ENCODE measurements at regions not wholly inside any gene's neighbourhood (a gene's known extent, or its start where the extent isn't known, plus 50 kb on each side); places are given as distances from the start of the nearest gene placed in this dataset.

DNA sequence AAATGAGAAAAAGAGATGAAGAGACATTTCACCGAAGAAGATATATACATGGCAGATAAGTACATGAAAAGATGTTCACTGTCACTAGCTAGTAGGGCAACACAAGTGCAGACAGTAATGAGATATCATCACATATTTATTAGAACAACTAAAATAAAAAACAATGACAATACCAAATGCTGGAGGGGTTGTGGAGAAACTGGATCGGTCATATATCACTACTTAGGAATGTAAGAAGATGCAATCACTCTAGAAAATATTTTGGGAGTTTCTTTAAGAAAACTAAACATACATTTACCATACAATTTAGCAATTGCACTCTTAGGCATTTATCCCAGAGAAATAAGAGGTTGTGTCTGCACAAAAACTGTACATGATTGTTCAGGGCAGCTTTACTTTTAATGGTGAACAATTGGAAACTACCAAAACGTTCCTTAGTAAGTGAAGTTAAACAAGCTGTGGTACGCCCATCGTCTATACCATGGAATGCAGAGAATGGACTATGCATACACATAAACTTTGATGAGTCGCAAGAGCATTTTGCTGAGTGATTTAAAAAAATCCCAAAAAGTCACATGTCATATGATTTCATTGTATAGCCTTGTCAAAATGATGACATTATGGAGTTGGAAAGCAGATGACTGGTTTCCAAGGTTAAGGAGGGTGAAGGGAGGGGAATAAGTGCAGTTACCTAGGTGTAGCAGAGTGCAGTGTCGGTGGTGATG is 149.0 kb upstream of the UBE3A start:
- peak; percentile 13 for FAIRE-seq
- Histone ChIP-seq H3K27me3 (ENCODE audit: insufficient read depth, low read length) (no peaks in the 10 kb centered on the region), H3K9ac (ENCODE audit: low read length) (no peak overlapping the region), H3K36me3 (ENCODE audit: insufficient read depth, low read length) (no peaks in the 10 kb centered on the region), H3K79me2 (ENCODE audit: insufficient read depth, low read length) (no peaks in the 10 kb centered on the region), H3K27ac (ENCODE audit: low read depth, low read length) (no peak overlapping the region), H3K9me3 (ENCODE audit: insufficient read depth, low read depth, low read length) (no peaks in the 10 kb centered on the region), H3K4me2 (ENCODE audit: low read length) (no peak overlapping the region), H3K4me1 (ENCODE audit: insufficient read depth, low read length) (no peaks in the 10 kb centered on the region), H4K20me1 (ENCODE audit: insufficient read depth, low read length) (no peaks in the 10 kb centered on the region), H3K4me3 (ENCODE audit: insufficient read depth, low read depth, low read length) (no peak overlapping the region), H2AFZ (ENCODE audit: low read depth, low read length) (no peak overlapping the region)
- no peak for TF ChIP-seq CTCF (IDR thresholded peaks at IDR 0.05; ENCODE audit: insufficient read depth, low read depth, low read length)
- TF ChIP-seq EZH2 (IDR thresholded peaks at IDR 0.05; ENCODE audit: insufficient read depth, low read length) = no peak
- Mint-ChIP-seq H3K4me1 (ENCODE audit: low read depth, unreplicated experiment) (peaks cover 8% of the 10 kb centered on the region), H3K27ac (ENCODE audit: unreplicated experiment) (peak overlapping the region; percentile 75), H3K9me3 (ENCODE audit: unreplicated experiment) (peaks cover 10% of the 10 kb centered on the region), H3K4me3 (ENCODE audit: unreplicated experiment) (no peak overlapping the region), H3K27me3 (ENCODE audit: low read depth, unreplicated experiment) (no peaks in the 10 kb centered on the region), H3K36me3 (ENCODE audit: low read depth, unreplicated experiment) (no peaks in the 10 kb centered on the region)
- DNase-seq (ENCODE audit: low read depth) = no peak

DNA sequence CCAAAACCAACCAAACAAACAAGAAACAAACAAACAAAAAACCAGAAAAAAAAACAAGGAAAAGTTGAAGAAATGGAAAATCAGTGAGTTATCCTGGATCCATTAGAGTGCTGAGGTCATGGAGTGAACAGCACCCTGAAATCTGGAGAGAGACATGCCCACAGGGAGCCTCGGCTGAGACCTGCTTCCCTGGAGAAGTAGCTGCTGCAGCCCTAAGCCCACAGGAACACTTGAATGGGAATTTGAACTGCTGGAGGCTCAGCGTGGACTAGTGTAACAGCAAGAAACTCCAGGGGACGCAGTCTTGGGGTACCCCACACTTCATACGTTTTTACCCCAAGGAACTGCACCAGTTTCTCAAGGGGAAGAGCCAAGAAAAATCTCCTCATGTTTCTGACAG is 144.1 kb upstream of the UBE3A start:
- no peaks in the 10 kb centered on the region for H3K9me3 ChIP-seq (ENCODE audit: insufficient read depth, low read depth, low read length)
- no peaks in the 10 kb centered on the region for H4K20me1 ChIP-seq (ENCODE audit: insufficient read depth, low read length)
- no peak overlapping the region for H2AFZ ChIP-seq (ENCODE audit: low read depth, low read length)
- FAIRE-seq = no peak
- Mint-ChIP-seq H3K4me1 (ENCODE audit: low read depth, unreplicated experiment) (peaks cover 6% of the 10 kb centered on the region), H3K4me3 (ENCODE audit: unreplicated experiment) (no peak overlapping the region), H3K27me3 (ENCODE audit: low read depth, unreplicated experiment) (peaks cover 4% of the 10 kb centered on the region), H3K27ac (ENCODE audit: unreplicated experiment) (no peak overlapping the region), H3K36me3 (ENCODE audit: low read depth, unreplicated experiment) (no peaks in the 10 kb centered on the region), H3K9me3 (ENCODE audit: unreplicated experiment) (no peaks in the 10 kb centered on the region)
- H3K27ac ChIP-seq (ENCODE audit: low read depth, low read length) = no peak overlapping the region
- TF ChIP-seq CTCF (IDR thresholded peaks at IDR 0.05; ENCODE audit: insufficient read depth, low read depth, low read length) (no peak), EZH2 (IDR thresholded peaks at IDR 0.05; ENCODE audit: insufficient read depth, low read length) (no peak)
- H3K27me3 ChIP-seq (ENCODE audit: insufficient read depth, low read length) = no peaks in the 10 kb centered on the region
- no peak overlapping the region for H3K4me3 ChIP-seq (ENCODE audit: insufficient read depth, low read depth, low read length)
- H3K4me2 ChIP-seq (ENCODE audit: low read length) = no peak overlapping the region
- H3K36me3 ChIP-seq (ENCODE audit: insufficient read depth, low read length) = no peaks in the 10 kb centered on the region
- DNase-seq (ENCODE audit: low read depth) = no peak
- no peak overlapping the region for H3K9ac ChIP-seq (ENCODE audit: low read length)
- H3K79me2 ChIP-seq (ENCODE audit: insufficient read depth, low read length) = no peaks in the 10 kb centered on the region
- H3K4me1 ChIP-seq (ENCODE audit: insufficient read depth, low read length) = no peaks in the 10 kb centered on the region

DNA sequence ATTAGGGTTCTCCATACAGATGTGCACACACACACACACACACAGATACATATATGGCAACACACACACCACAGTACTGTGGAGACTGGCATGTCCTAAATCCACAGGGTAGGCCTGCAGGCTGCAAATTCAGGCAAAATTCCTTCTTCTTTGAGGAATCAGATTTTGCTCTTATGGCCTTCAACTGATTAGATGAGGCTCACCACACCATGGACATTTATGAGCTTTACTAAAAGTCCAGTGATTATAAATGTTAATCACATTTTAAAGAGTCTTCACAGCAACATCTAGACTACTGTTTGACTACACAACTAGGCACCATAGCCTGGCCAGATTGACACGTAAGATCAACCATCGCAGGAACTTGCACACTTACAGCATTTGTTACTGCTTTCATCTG is 140.3 kb upstream of the UBE3A start:
- H3K4me3 ChIP-seq (ENCODE audit: insufficient read depth, low read depth, low read length) = no peak overlapping the region
- FAIRE-seq (no peak), DNase-seq (ENCODE audit: low read depth) (no peak)
- no peak overlapping the region for H3K27ac Mint-ChIP-seq (ENCODE audit: unreplicated experiment)
- no peak overlapping the region for H3K27ac ChIP-seq (ENCODE audit: low read depth, low read length)
- H3K36me3 Mint-ChIP-seq (ENCODE audit: low read depth, unreplicated experiment) = no peaks in the 10 kb centered on the region
- peaks cover 4% of the 10 kb centered on the region for H3K27me3 Mint-ChIP-seq (ENCODE audit: low read depth, unreplicated experiment)
- H3K9ac ChIP-seq (ENCODE audit: low read length) = no peak overlapping the region
- H4K20me1 ChIP-seq (ENCODE audit: insufficient read depth, low read length) = no peaks in the 10 kb centered on the region
- H3K4me2 ChIP-seq (ENCODE audit: low read length) = no peak overlapping the region
- TF ChIP-seq CTCF (IDR thresholded peaks at IDR 0.05; ENCODE audit: insufficient read depth, low read depth, low read length) (no peak), EZH2 (IDR thresholded peaks at IDR 0.05; ENCODE audit: insufficient read depth, low read length) (no peak)
- no peaks in the 10 kb centered on the region for H3K79me2 ChIP-seq (ENCODE audit: insufficient read depth, low read length)
- H3K4me1 ChIP-seq (ENCODE audit: insufficient read depth, low read length) = no peaks in the 10 kb centered on the region
- H3K9me3 ChIP-seq (ENCODE audit: insufficient read depth, low read depth, low read length) = no peaks in the 10 kb centered on the region
- no peaks in the 10 kb centered on the region for H3K4me1 Mint-ChIP-seq (ENCODE audit: low read depth, unreplicated experiment)
- H2AFZ ChIP-seq (ENCODE audit: low read depth, low read length) = no peak overlapping the region
- no peak overlapping the region for H3K4me3 Mint-ChIP-seq (ENCODE audit: unreplicated experiment)
- no peaks in the 10 kb centered on the region for H3K36me3 ChIP-seq (ENCODE audit: insufficient read depth, low read length)
- no peaks in the 10 kb centered on the region for H3K9me3 Mint-ChIP-seq (ENCODE audit: unreplicated experiment)
- H3K27me3 ChIP-seq (ENCODE audit: insufficient read depth, low read length) = peaks cover 3% of the 10 kb centered on the region

Measured in astrocyte (in vitro differentiated cells and primary cell).